ELR (cell line): ENCODE measurements at regions not wholly inside any gene's neighbourhood (a gene's known extent, or its start where the extent isn't known, plus 50 kb on each side); places are given as distances from the start of the nearest gene placed in this dataset.

ENCODE experiments used
- DNase-seq: peaks from one replicate; pipeline ENCODE4 v3.0.0-alpha.2; 2015; ENCODE audit warnings: low read depth

DNA sequence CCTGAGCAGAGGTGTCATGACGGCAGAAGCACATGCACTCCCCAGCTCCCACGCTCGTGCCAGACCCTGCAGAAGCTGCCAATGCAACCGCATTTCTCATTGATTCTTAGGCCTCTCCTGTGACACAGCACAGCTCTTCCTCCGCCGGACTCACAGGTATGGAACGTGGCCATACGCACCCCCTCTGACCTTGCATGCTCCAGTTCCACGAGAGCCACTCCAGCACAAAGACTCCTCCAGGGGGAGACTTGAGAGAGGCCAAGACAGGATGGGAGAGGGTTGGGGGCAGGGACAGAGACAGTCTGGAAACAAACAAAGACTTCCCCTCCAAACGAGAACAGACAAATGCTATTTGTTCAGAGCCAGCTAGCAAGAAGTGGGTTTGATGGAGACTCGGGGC, 124.3 kb upstream of the PPP2R2D start:
- no peak for DNase-seq

GRCh38 chr10:131777162-131777561, 123.6 kb upstream of the PPP2R2D start:
- no peak for DNase-seq

DNA sequence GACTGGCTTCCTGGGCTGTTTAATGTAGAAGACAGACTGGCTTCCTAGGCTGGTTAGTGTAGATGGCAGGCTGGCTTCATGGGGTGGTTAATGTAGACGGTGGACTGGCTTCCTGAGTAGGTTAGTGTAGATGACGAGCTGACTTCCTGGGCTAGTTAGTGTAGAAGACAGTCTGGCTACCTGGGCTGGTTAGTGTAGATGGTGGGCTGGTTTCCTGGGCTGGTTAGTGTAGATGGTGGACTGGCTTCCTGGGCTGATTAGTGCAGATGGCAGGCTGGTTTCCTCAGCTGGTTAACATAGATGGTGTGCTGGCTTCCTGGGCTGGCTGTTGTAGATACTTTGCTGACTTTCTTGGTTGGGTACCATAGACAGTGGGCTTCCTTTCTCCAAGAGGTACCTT, 122.9 kb upstream of the PPP2R2D start:
- no peak for DNase-seq

DNA sequence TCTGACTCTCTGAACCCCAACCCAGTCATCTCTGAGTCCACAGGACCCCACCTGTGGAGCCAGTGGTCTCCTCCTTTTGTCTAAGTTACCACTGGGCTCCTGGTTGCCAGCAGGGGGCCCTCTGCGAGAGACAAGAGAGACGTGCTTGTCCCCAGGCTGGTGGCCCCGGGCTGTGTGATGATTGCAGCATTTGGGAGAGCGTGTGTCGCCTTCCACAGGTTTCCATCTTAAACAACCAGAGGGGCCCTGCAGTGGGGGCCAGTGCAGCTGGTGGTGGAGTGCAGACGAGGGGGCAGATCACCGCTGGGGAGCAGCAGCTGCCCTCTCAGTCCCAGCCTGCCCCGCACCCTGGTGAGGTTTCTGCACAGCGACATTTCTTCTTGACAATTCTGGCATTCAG, 122.4 kb upstream of the PPP2R2D start:
- DNase-seq = no peak

DNA sequence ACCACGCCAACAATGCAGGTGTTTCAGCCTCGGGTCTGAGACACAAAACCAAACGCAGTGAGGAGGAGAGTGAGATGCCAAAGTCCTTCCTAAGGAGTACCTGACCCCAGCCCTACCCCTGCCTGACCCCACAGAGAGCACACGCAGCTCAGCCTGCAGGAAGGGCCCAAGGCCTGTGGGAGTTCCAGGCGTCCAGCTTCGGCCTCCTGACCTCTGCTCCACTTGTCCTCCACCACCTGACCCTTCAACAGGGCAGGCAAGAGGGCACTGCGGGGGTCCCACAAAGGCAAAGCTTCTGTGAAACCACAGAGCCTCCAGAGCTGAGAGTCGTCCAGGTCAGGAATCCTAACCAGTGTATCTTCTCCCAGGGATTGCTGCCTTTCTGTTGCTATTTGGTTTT, 122.0 kb upstream of the PPP2R2D start:
- DNase-seq = no peak

GRCh38 chr10:131779661-131780394, 121.0 kb upstream of the PPP2R2D start:
- no peak for DNase-seq

DNA sequence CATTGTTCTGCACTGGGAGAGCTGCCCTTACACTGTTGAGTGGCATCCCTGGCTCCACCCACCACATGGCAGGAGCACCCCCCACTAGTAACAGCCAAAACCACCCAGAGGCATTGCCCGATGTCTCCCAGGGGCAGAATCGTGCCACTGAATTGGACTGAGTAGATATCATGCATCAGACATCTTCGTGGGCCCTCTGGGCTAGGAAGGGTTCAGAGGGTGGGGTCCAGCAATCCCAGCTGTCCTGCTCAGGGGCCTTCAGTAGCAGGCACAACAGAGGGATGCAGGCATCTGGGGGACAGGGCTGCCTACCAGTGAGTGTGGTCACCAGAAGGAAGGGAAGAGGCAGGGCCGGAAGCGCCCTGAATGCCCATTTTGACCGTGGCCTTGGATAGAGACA, 119.7 kb upstream of the PPP2R2D start:
- no peak for DNase-seq

DNA sequence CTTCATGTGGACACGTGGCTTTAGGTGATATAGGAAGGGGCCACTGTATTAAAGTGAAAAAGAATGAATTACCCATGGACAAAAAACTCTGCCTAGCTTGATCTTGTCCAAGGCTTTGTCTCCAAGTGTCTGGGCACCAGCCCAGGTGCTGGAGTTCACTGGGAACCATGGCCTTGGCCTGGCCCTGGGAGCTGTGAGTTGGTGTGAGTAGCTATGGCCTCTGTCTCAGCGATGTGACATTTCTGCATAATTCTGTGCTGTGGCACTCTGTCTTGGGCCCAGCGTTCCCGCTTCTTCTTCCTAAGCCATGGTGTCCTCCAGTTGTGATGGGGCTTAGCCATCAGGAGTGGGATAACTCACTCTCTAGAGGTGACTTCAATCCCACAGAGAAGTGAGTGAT, 119.0 kb upstream of the PPP2R2D start:
- DNase-seq = no peak

DNA sequence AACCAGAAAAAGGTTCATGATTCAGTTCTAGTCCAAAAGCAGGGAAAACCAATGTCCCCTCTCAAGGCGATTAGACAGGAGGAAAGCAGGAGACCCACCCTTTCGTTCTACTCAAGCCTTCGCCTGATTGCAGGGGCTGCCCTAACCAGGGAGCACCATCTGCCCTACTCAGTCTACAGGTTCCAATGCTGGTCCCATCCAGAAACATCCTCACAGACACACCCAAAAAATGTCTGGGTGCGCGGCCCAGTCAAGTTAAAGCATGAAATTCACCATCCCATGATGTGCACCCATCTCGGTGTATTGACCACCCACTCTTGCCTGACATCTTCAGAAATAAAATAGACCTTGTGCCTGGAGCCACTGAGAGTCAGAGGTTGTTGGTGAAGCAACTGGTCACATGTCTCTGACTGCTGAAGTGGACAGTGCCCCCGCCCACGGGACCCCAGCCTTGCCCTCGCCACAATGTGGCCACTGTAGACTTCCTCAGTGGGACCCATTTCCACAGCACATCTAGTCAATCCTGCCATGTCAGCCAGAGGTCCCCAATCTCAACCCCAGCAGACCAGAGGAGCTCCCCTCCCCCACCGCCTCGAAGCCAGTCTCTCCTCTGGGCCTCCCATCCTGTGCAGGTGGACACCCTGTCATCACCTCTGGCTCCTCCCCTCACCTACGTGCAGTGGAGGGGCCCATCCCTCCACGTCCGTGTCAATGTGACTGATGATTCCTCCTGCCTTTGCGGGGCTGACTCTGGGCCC, 116.3 kb upstream of the PPP2R2D start:
- no peak for DNase-seq

- no peak for DNase-seq
These were observed 115.7 kb upstream of the PPP2R2D start for GRCh38 chr10:131785121-131785460.

GRCh38 chr10:131786756-131787605, 113.8 kb upstream of the PPP2R2D start:
- DNase-seq = peak; percentile 38

GRCh38 chr10:131787961-131788360, 112.8 kb upstream of the PPP2R2D start:
- DNase-seq = no peak

GRCh38 chr10:131788386-131788785, 112.4 kb upstream of the PPP2R2D start:
- no peak for DNase-seq

DNA sequence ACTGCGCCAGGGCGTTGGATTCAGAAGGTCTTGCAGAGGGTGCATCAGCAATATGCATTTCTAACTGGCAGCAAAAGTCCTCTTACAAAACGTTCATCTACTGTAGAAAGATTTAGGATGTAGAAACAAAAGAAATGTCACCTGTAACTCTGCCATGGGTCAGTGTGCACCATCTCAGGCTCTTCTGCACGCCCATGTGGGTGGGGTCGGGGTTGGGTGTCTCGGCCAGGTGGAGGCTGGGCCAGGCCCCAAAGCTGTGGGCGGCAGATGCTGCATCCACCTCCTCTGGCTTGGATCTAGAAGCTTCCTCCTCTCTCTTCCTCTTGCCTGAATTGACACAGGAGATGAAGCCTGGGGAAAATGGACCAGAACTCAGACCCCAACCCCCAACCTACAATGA, 111.3 kb upstream of the PPP2R2D start:
- no peak for DNase-seq

- no peak for DNase-seq
These were observed 110.8 kb upstream of the PPP2R2D start for GRCh38 chr10:131790021-131790420.

DNA sequence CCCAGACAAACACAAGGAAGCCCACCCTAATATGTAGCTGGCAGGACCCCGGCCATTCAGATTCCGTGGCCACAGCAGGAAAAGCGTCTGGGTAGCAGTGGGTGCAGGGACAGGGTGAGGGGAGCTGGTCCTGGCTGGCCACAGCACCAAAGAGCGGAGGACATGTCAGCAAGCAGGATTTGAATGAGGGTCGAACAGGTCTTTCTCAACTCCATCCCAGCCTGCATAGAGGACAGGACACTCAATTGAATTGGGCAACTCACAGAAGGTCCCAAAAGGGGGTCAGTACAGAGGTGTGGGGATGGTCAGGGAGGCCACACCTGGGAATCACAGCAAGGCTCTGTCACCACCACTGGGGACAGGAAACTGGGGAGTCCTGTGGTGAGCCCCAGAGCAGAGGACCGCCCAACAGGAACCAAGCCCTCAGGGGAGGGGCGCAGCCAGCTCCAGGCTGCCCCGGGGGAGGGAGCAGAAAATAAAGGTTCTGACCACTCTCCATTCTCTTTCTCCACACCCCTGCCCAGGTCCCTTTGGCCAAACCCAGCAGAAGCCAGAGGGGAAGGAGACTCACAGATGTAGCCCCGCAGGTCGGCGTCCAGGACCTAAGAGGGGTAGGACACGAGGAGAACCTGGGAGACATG, 108.7 kb upstream of the PPP2R2D start:
- DNase-seq = no peak

GRCh38 chr10:131792809-131793208, 108.0 kb upstream of the PPP2R2D start:
- no peak for DNase-seq

DNA sequence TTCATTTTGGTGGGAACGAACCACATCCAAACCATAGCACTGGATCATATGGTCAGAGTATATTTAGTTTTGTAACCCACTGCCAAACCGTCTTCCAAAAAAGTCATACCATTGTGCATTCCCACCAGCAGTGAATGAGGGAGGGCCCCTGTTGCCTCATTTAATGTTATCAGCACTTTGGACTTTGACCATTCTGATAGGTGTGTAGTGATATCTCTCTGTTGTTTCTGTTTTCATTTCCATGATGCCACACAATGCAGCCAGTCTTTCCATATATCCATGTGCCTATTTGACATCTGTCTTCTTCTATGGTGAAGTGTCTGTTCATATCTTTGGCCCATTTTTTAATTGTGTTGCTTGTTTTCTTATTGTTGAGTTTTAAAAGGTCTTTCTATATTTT, 105.0 kb upstream of the PPP2R2D start:
- DNase-seq = no peak

DNA sequence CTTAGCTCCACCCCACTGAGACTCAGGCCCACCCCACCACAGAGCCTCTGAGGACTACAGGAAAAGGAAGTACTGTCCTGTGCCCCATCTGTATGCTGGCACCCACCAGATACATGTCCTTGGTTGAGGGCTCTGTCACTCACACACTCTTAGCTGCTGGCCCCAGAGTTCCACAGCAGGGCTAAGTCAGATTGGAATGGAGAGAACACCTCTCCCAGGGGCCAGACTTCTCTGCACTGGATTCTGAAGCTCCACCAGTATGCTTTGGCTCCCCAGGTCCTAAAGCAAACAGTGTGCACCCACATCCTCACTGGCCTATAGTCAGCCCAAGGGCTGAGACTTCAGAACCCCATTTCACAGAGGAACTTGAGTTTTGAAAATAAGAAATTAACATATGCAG, 103.2 kb upstream of the PPP2R2D start:
- DNase-seq = no peak

GRCh38 chr10:131799429-131799828, 101.4 kb upstream of the PPP2R2D start:
- no peak for DNase-seq

DNA sequence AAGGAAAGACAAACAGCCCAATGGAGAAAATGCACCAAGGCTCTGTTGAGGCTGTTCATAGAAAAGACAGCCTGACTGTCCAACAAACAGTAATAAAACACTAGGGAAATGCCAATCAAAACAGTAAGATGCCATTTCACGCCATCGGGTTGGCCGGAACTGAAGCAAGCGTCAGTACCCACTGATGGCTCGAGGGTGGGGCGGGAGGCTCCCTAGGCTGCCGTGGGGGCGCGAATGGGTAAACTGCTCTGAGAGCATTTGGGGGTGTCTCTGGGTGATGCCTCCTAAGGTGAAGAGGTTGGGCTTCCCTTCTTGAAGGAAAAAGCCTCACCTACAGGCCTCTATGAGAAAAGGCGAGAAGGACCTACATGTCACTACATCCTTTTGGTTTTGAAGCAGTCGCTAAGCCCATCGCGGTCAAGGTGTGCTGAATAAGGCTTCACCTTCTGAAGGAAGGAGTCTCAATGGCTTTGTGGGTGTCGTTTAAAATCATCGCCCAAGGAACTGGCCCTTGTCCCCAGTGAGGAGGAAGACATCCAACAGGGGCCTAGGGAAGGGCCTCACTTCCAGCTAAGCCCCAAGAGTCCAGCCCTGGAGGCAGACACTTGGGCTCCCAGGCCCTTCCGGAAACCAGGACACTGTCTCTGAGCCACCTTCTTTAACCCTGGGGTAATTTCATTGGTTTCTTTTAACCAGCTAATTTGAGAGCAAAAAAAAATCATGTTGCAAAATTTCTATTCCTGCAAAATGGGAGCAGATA, 98.5 kb upstream of the PPP2R2D start:
- no peak for DNase-seq

DNA sequence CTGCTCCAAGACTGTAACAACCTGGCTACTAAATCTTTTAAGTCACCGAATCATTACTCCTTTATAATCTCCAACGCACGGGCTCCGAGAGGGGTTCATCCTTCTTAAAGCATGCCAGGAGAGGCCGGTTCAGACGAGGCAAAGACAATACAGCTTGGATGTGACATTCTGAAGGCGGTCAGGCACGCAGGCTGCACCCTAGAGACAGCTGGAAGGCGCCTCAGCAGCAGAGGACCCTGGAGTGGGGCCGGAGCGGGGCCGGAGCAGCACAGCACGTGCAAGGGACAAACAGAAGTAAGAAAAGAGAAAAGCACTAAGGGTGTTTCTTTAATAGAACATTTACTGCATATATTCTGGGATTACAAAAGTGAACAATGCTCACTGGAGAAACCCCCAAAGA, 97.8 kb upstream of the PPP2R2D start:
- no peak for DNase-seq
